ENCODE measurements at regions not wholly inside any gene's neighbourhood (a gene's known extent, or its start where the extent isn't known, plus 50 kb on each side); places are given as distances from the start of the nearest gene placed in this dataset.
A peak's percentile ranks its signal among the peaks of the same experiment; 100 is the strongest.
"Not testable (repeated sequence)": the region's sequence is repeated elsewhere in the genome, so short reads cannot be mapped to it uniquely, and the experiment has no call there.

DNA sequence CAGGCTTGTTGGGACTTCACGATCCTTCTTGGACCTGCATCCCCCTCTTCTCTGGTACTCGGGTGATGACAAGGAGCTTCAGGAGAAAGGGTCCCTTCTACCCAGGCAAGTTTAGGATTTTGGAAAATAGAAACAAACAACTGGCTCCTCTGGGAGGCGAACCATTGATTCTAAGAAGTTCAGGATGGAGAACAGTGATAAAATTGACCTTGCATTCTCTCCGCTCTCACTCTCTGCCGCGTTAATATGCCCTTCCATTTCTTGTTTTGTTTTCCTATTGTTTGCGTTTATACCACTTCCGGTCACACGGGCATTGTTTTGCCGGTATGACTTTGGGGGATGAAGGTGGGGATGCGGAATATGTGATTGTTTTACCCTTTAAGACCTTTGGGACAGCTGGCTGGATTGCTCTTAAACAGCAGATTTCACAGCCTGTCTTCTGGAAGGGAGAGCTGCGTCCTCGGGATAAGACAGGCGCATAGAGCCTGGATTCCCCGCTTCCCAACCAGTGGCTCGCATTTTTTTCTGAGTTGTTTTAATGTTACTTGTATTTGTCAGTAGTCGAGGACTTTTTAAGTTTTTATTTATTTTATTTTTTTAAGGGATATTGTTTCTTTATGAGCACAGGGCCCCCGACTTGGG is 144.3 kb upstream of the ZNF184 start:
- peak; percentile 29 for DNase-seq

DNA sequence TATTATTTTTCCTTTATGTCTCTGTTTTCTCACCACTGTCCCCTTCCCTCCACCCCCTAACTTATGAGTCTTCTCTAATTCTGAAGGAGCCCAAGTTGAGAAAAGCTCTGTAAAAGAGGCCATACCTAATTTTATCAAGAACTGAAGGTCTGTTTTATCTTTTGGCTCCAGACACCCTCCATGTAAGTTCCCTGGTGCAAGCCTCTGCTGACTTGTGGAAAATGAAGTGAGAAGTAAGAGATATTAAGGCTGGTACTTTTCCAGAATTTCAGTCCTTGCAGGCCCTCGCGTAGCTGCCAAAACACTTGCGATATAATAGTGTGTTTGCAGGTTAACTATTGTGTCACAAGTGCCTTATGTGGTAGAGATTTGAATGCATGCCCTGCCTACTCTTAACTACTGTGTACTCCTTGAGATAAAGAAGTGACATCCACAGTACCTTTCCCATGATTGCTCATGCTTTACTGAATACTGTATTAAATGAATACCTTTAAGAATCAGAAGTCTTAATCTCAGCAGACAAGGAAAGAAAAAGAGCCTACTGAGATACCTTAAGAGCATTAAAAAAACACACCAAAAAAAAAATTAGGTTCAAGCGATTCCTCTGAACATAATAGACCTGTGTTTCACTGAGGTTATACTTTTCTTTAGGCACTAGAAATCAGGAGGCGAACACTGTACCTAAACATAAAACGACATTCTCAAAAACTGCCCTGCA is 143.6 kb upstream of the ZNF184 start:
- DNase-seq: no peak

DNA sequence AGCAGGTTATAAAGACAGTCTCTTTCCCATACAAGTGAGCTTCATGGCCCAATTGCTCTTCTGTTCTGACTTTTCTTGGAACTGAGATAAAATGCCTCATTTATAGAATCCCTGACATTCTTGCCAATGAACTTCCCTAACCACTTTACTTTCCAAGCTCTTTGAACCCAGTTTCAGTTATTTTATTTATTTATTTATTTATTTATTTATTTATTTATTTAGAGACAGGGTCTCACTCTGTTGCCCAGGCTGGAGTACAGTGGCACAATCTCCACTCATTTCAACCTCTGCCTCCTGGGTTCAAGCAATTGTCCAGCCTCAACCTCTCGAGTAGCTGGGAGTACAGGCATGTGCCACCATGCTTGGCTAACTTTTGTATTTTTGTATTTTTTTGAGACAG is 138.5 kb upstream of the ZNF184 start:
- no peak for DNase-seq

DNA sequence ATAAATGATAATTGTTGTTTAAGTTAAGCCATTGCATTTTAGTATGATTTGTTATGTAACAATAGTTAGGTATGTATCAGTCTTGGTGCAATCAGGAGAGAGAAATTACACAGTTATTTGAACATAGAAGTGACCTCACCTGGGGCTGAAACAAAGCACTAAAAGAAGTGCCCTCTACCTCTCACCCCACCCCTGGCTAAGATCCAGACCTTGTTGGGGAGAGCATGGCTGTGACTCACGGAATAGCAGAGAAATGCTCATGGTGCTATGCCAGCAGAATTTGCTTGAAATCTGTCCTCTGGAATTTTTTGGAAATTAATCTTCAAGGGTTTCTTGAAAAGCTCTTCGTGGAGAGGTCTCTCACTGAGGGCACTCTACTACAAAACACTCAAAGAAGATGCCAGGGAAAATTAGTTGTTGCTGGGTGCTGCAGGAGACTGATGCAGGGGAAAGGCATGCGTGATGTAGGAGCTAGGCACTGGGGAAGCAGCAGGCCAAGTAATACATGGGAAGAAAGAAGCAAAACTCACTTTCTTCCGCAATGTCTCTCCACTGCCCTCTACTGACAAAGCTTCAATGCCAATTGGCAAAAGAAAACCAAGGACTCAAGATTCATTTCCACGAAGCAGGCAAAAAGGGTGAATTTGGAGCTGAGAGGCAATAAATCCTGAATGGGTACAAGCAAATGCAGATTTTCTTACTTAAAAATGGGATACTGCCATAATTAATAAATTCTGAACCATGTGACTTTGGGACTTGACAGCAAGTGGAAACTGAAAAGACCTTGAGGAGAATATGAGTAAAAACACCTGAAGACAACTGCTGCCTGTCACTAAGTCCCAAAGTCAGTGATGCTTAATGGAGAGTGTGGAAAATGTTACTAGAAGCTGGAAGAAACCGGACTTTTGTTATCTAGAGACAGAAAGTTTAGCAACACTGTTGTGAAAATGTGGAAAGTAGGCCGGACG is 136.3 kb upstream of the ZNF184 start:
- DNase-seq: peak; percentile 71

DNA sequence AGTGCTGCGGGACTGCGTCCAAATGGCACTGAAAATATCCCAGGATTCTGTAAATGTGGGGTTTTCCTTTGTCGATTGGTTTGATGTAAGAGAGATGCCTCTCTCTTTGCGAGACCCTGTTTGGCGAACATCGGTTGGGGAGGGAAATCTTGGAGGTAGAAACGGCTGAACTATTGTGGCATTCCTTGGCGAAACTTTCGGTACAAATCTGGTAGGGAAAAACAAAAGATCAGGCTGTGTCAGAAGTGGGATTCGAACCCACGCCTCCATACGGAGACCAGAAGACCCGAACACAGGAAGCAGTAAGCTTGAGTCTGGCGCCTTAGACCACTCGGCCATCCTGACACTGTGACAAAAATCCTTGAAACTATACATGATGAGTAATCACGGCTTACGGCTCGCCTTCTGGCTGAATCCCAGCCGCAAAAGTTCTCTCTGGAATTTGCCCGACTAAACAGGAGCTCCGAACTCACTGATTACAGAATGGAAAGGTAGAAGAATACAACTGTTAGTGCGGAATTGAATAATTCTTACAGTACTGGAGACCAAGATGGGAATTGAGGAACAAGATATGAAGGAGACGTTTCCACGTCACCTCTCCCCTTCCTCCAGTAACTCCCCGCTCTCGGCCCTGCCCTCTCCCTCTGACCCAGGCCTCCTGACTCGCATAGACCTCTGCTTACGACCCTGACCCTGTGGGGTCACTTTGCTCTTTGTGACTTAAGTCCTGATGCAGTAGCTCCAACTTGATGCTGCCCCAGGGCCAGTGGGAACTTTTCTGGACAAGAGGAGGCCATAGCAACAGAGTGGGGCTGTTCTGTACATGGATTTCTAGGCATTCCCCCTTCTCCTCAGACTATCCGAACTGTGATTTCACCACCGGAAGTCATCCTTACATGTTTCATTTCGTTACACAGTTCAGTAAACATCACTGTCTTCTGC is 132.8 kb upstream of the ZNF184 start:
- DNase-seq: peak; percentile 74

DNA sequence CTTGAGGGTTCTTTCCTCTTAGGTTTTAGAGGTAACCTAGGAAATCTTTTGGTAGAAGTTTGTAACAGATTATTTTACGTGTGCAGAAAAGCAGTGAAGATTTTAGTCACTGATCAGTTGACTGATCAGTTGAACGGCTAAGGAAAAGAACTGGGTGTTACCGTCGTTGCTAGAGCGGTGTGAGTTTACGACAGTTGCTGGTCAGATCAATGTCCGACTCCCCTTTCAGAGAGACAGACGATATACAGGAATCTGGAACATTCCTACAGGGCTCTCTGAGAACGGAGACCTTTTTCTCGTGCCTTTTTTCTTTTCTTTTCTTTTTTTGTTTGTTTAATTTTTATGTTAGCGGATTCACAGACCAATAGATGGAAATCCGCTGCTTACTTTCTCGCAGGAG is 132.1 kb upstream of the ZNF184 start:
- DNase-seq: no peak

DNA sequence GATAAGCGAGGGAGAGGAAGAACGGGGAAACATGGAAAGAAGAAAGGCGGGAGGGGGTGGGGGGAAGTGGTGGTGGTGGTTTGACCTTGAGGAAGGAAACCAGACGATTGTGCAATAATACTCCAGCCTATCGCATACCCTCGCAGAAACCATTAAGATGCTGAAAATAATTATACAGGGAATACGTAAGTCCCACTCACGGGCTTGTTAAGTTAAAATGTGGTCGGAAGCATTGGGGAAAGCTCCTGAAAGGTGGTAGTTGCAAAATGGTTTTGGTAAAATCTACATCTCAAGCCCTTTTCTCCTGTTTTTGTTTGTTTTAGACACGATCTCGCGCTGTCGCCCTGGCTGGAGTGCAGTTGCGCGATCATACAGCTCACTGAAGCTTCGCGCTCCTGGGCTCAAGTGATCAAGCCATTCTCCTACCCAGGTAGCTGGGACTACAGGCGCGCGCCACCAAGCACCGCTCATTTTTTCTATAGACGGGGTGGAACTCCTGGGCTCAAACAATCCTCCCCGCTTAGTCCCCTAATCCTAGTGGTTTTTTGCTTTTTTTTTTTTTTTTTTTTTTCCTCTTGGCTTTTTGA is 128.9 kb upstream of the ZNF184 start:
- DNase-seq: no peak

DNA sequence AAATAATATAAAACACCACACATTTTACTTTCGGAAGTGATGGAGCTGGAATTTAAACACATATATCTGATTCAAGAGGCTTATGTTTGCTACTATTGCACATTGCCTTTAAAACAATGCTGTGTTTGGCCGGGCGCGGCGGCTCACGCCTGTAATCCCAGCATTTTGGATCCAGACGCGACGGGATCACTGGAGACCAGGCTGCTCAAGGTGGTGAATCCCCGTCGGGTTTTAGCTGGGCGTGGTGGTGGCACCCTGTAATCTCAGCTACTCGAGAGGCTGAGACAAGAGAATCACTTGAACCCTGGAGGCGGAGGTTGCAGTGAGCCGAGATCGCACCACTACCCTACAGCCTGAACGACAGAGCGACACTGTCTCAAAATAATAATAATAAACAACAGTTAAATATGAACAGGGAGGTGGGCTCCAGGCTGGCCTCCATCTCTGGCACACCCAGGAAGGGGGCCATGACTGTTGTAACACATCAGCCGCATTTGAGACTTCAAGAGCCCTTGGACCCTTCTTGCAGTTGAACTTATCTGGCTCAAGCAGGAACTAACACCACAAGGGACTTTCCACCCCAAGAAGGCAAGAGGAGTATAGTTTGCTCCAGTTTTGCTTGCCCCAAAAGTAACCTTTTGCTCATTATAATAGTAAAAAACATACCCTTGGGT is 127.1 kb upstream of the ZNF184 start:
- peak; percentile 11 for DNase-seq

DNA sequence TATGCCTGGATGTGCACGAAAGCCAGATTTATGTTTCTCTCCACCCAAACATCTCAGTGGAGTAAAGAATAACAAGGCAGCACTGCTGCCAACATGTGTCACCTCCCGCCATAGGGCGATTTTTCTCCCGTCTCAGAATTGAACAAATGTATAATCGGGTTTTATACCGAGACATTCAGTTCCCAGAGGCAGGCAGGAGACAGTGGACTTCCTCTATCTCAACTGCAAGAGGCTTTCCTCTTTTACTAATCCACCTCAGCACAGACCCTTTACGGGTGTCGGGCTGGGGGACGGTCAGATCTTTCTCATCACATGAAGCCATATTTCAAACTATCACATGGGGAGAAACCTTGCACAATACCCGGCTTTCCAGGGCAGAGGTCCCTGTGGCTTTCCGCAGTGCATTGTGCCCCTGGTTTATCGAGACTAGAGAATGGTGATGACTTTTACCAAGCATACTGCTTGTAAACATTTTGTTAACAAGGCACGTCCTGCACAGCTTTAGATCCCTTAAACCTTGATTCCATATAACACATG is 124.2 kb upstream of the ZNF184 start:
- DNase-seq: not testable (repeated sequence)

DNA sequence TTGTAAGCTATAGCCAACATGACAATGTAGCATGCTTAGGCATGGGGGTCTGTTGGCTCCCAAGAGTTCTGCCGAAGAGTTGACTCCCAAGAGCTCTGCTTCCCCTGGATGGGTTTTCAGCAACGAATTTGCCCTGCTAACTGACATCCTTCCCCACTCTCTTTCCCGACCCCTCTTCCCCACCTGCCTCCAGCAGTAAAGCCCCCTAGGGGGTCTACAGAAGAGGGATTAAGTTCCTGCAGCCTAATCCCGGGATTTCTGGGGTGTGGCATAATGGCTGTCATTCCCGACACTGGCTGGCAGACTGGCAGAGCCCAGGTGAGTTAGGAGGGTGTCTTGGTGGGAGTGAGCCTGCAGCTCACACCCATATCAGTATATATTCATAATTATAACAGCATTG is 121.0 kb upstream of the ZNF184 start:
- no peak for DNase-seq

DNA sequence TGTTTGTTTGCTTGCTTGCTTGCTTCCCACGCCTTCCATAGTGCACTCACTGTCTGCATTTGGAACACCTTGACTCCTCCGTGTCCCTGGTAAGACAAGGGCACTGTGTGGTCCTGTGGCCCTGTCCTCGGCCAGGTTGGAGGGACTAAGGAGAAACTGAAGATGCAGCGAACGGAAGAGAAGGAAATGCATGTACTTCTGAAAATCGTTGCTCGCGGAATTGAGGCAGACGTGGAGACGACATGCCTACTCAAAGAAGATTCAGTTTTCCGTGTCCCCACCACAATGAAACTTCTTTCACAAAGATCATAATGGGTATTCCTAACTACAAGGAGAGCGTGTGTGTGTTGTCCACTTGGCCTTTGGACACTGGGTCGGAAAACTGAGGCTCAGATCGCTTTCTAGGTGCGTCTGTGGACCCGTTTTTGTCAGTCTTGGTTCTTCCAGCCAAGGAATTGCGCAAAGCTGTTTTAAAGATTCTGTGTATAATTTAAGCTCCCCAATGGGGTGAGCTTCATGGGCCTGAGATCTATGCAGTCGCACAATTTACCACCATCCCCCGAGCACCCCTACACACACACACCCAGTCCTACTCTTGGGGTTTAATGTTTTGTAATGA is 120.4 kb upstream of the ZNF184 start:
- peak; percentile 38 for DNase-seq

DNA sequence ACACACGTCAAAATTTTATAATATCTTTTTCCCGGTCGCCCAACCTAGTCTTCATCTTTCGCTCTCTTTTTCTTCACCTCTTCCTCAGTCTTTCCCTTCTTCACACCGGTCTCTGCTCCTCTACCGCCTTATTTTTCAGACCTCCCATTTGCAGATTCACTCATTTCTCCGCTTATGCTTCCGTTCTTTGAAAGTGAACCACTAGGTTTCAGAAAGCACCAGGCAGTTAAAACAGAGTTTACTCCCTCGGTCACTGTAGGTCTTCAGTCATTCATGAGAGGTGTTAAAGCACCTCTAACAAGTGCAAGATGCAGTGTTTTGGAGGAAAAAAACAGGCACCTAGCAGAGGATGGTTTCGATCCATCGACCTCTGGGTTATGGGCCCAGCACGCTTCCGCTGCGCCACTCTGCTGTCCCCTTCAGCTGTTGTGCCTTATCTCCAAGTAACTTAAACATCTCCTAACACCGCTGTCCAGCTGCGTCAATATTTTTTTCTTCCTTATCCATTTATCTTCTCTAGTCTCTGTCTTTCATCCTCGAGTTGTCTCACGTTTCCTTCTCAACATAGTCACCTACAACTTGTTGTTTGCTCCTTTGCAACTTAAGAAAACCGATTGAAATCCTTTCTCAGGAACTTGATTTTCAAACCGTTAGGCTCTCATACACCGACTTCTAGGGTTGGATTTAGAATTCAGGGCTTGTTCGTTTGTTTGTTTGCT is 119.7 kb upstream of the ZNF184 start:
- DNase-seq: peak; percentile 93

DNA sequence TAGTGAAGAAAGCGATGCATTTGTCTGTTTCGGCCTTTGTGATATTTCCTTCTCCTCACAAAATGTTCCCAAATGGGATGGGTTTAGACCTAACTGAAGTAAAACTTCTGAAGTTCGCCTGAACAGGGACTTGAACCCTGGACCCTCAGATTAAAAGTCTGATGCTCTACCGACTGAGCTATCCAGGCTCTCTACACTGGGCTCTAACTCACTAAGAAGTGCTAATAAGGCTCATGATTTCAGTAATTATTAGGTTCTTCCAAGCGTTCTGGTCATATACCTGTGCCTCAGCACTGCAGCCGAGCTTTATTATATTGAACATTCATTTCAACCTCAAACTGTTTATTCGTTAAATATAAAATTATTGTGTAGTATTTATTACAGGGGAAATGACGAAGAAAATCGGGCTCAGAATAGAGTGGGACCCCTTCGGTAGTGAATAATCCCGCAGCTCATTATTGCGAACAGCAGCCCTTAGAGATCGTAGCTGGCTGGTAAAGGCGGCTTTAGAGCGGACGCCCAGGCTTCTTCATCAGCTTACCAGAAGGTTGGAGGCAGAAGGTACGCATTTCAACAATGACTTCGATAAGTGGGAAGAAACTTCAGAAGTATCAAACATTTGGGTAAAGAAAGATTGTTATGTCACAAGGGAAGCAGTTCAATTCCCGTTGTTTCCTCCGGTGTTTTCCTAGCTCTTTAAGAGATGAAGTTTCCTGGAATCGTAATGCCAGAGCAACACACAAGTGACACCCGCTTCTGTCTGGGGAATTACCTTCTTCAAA is 119.0 kb upstream of the ZNF184 start:
- peak; percentile 78 for DNase-seq

DNA sequence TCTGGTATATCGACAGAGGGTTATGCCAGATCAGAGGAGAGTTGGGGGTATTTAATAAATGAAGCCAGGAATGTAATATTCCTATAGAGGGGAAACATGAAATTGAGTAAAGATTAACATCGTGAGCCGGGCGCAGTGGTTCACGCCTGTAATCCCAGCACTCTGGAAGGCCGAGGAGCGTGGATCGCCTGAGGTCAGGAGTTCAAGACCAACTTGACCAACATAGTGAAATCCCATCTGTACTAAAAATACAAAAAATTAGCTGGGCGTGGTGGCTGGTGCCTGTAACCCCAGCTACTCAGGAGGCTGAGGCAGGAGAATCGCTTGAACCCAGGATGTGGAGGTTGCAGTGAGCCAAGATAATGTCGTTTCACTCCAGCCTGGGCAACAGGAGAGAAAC is 112.4 kb upstream of the ZNF184 start:
- DNase-seq: not testable (repeated sequence)

DNA sequence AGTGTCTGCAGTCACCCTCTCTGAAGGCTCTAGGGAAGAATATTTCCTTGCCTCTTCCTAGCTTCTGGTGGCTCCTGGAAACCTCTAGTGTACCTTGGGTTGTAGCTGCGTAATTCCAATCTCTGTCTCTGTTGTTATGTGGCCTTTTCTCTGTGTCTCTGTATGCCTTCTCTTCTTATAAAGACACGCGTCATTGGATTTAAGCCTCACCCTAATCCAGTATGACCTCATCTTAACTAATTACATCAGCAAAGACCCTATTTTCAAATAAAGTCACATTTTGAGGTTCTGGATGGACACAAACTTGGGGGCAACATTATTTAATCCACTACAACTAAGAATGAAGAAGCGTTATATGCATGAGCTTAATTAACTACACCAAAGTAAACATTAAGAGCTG is 111.4 kb upstream of the ZNF184 start:
- DNase-seq: peak; percentile 39

DNA sequence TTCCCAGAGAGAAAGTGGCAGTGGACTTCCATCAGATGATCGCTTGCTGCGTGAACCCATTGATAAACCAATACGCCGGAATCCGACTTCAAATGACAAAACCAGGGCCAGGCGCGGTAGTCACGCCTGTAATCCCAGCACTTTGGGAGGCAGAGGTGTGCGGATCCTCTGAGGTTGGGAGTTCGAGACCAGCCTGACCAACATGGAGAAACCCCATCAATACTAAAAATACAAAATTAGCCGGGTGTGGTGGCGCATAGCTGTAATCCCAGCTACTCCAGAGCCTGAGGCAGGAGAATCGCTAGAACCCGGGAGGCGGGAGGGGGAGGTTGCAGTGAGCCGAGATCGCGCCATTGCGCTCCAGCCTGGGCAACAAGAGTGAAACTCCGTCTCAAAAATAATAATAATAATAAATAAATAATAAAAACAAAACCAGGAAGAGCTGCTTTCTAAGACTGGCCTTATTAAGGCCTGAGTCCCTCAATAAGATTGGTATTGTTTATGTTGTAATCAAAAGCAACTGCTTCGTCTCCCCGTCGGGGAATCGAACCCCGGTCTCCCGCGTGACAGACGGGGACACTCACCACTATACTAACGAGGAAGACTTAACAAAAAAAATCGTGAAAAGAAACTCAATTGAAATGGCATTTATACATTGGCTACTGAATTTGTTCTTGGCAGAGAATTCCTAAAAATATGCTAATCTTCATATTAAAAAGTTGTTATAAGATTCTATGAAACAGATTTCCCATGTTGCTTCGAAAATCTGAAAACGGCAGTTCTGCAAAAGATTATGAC is 110.2 kb upstream of the ZNF184 start:
- DNase-seq: peak; percentile 70

DNA sequence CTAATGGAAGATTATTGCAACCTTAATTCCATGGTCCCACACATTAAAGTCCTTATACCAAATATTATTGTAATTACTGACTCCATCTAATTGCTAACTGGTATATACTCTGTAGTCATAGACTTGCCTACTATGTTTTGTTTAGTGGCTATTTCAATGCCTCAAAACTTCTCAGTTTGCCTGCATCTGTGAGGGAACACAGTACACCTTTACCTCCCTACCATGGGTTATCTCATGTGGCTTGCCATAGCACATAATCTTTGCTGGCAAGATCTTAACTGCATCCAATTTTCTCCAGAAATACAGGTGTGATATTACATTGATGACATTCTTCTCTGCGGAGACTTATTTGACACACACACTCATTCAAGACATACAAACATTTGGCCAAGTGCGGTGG is 107.1 kb upstream of the ZNF184 start:
- DNase-seq: no peak

DNA sequence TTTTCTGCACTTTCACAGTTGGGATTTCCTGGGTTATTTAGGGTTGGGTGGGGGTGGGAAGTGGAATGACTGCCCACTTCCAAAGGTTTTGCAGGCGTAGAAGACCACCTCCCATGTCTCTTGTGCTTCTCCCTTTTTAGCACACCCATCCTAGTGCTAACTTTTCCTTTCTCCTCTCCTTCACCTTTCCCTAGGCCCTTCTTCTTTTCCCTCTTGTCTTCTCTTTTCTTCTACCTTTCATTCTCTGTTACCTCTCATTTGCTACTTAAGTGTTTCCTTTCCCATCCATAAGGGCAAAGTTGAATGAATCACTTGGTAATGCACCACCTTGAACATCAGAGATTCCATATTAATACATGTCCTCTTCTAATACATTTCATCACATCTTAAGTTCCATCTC is 105.0 kb upstream of the ZNF184 start:
- no peak for DNase-seq

Measured in NCI-H82 (cell line).